Natural killer cell (primary cell): ENCODE measurements at regions not wholly inside any gene's neighbourhood (a gene's known extent, or its start where the extent isn't known, plus 50 kb on each side); places are given as distances from the start of the nearest gene placed in this dataset.

ENCODE experiments used
- ATAC-seq, 3 donors: fragments of 150-1000 bp in 2 of 3; fragments of 200-7000 bp in 1 of 3; cut with Tn5 transposase; 1 replicate in 1 of 3; 2 replicates in 2 of 3; pipeline ENCODE4 v1.10.0; 2021; ENCODE audit warnings: mild to moderate bottlenecking in 2 of 3, moderate library complexity in 2 of 3
- DNase-seq, 2 donors: peaks; one replicate each; pipeline versions ENCODE4 v3.0.0 to v3.0.0-alpha.2; 2013 to 2021; ENCODE audit warnings: mixed read lengths in 1 of 2
- H3K27ac ChIP-seq: one replicate; pipeline ENCODE4 v1.5.1; 2013; ENCODE audit warnings: mild to moderate bottlenecking, low read length
- H3K27me3 ChIP-seq: one replicate; pipeline ENCODE4 v1.6.1; 2013; ENCODE audit warnings: low read length; ENCODE audit not compliant: control insufficient read depth, insufficient read depth
- H3K36me3 ChIP-seq: one replicate; pipeline ENCODE4 v1.6.1; 2013; ENCODE audit warnings: low read length; ENCODE audit not compliant: control insufficient read depth, insufficient read depth
- H3K4me1 ChIP-seq: one replicate; pipeline ENCODE4 v1.6.1; 2013; ENCODE audit warnings: low read length; ENCODE audit not compliant: control insufficient read depth, insufficient read depth
- H3K4me3 ChIP-seq: one replicate; pipeline ENCODE4 v1.5.1; 2013; ENCODE audit warnings: low read length
- H3K9me3 ChIP-seq: one replicate; pipeline ENCODE4 v1.6.1; 2013; ENCODE audit warnings: low read length; ENCODE audit not compliant: control insufficient read depth, insufficient read depth
- H3K27ac Mint-ChIP-seq, 2 donors: one replicate each; pipeline ENCODE4 v1.8.0; 2022; ENCODE audit warnings: mild to moderate bottlenecking in 2 of 2, mixed read lengths in 2 of 2, moderate library complexity in 1 of 2
- H3K27me3 Mint-ChIP-seq, 2 donors: one replicate each; pipeline ENCODE4 v1.8.0; 2022; ENCODE audit warnings: low read depth in 2 of 2, mixed read lengths in 2 of 2
- H3K36me3 Mint-ChIP-seq: one replicate; pipeline ENCODE4 v1.8.0; 2022; ENCODE audit warnings: mixed read lengths
- H3K4me1 Mint-ChIP-seq, 2 donors: one replicate each; pipeline ENCODE4 v1.8.0; 2022; ENCODE audit warnings: mixed read lengths in 2 of 2
- H3K4me3 Mint-ChIP-seq: one replicate; pipeline ENCODE4 v1.8.0; 2022; ENCODE audit warnings: mild to moderate bottlenecking, moderate library complexity, mixed read lengths
- H3K9me3 Mint-ChIP-seq, 2 donors: one replicate each; pipeline ENCODE4 v1.8.0; 2022; ENCODE audit warnings: mixed read lengths in 2 of 2
- CTCF ChIP-seq: fragments of 200-600 bp; IDR thresholded peaks from one replicate; pipeline ENCODE4 v1.8.0; 2022; ENCODE audit warnings: antibody characterized with exemption
- whole genome bisulfite sequencing: methylation state at CpG from one replicate; pipeline ENCODE4 v1.1.7; 2013; ENCODE audit warnings: missing lambda C conversion rate; ENCODE audit not compliant: insufficient coverage; 5-methylcytosine and 5-hydroxymethylcytosine counted together
- intact Hi-C: fragments of 100-400 bp; cut with micrococcal nuclease; formaldehyde crosslinking; loops from one replicate; pipeline ENCODE4 v1.14.2; 2022

GRCh38 chr17:79425686-79426085, 185.2 kb downstream of the RBFOX3 start:
- WGBS = 88% methylated on average over 14 of the region's 14 CpGs
- Mint-ChIP-seq H3K36me3 (no peaks in the 10 kb centered on the region), H3K27ac (no peak overlapping the region), H3K9me3 (no peaks in the 10 kb centered on the region), H3K4me3 (no peak overlapping the region), H3K4me1 (peaks cover 0 to 37% of the 10 kb centered on the region in 2 donors), H3K27me3 (no peaks in the 10 kb centered on the region)
- intact Hi-C loops = no loop called here
- no peak for TF ChIP-seq CTCF
- no peak overlapping the region for H3K27ac ChIP-seq
- no peak overlapping the region for H3K4me3 ChIP-seq
- H3K4me1 ChIP-seq = no peaks in the 10 kb centered on the region
- no peaks in the 10 kb centered on the region for H3K36me3 ChIP-seq
- DNase-seq = no peak
- H3K27me3 ChIP-seq = no peaks in the 10 kb centered on the region
- H3K9me3 ChIP-seq = no peaks in the 10 kb centered on the region
- no peak for ATAC-seq

- H3K27me3 ChIP-seq = no peaks in the 10 kb centered on the region
- WGBS = 72% methylated on average over 9 of the region's 9 CpGs
Observed at GRCh38 chr17:79424471-79425185, 186.2 kb downstream of the RBFOX3 start.

GRCh38 chr17:79423811-79424465, 186.9 kb downstream of the RBFOX3 start:
- Mint-ChIP-seq H3K4me3 (no peak overlapping the region), H3K27ac (no peak overlapping the region), H3K27me3 (no peaks in the 10 kb centered on the region), H3K9me3 (no peaks in the 10 kb centered on the region), H3K36me3 (no peaks in the 10 kb centered on the region), H3K4me1 (peaks cover 0 to 37% of the 10 kb centered on the region in 2 donors)
- H3K36me3 ChIP-seq = no peaks in the 10 kb centered on the region
- TF ChIP-seq CTCF = no peak
- H3K4me1 ChIP-seq = no peaks in the 10 kb centered on the region
- no peaks in the 10 kb centered on the region for H3K9me3 ChIP-seq
- no peak overlapping the region for H3K4me3 ChIP-seq
- intact Hi-C loops = no loop called here
- no peak overlapping the region for H3K27ac ChIP-seq
- no peak for ATAC-seq
- 74% methylated on average over 18 of the region's 18 CpGs for WGBS
- DNase-seq = no peak
- H3K27me3 ChIP-seq = no peaks in the 10 kb centered on the region

More at GRCh38 chr17:79424471-79425185, 186.2 kb downstream of the RBFOX3 start:
- no peak for TF ChIP-seq CTCF
- no peaks in the 10 kb centered on the region for H3K9me3 Mint-ChIP-seq
- H3K27me3 Mint-ChIP-seq = no peaks in the 10 kb centered on the region
- no peaks in the 10 kb centered on the region for H3K36me3 Mint-ChIP-seq
- no peak overlapping the region for H3K27ac Mint-ChIP-seq
- Histone ChIP-seq H3K4me1 (no peaks in the 10 kb centered on the region), H3K27ac (no peak overlapping the region), H3K36me3 (no peaks in the 10 kb centered on the region), H3K4me3 (no peak overlapping the region), H3K9me3 (no peaks in the 10 kb centered on the region)
- intact Hi-C loops = no loop called here
- H3K4me1 Mint-ChIP-seq = peaks cover 0 to 37% of the 10 kb centered on the region in 2 donors
- DNase-seq = no peak
- no peak overlapping the region for H3K4me3 Mint-ChIP-seq
- no peak for ATAC-seq
